ENCODE measurements at regions not wholly inside any gene's neighbourhood (a gene's known extent, or its start where the extent isn't known, plus 50 kb on each side); places are given as distances from the start of the nearest gene placed in this dataset.

GRCh38 chr9:81490605-81491331, 198.6 kb downstream of the TLE1 start:
- Histone ChIP-seq H3K4me3 (ENCODE audit: insufficient read depth, low read length, poor library complexity, severe bottlenecking) (no peak overlapping the region), H3K27me3 (ENCODE audit: low read length) (no peaks in the 10 kb centered on the region), H2AFZ (ENCODE audit: low read depth, low read length, severe bottlenecking) (no peak overlapping the region), H3K4me2 (ENCODE audit: low read depth, low read length, poor library complexity, severe bottlenecking) (no peak overlapping the region), H3K79me2 (ENCODE audit: insufficient read depth, low read length) (no peaks in the 10 kb centered on the region), H3K36me3 (ENCODE audit: low read length) (no peaks in the 10 kb centered on the region), H3K9ac (ENCODE audit: low read length) (no peak overlapping the region), H3K27ac (ENCODE audit: low read depth, low read length) (no peak overlapping the region), H3F3A (ENCODE audit: insufficient read depth) (no peaks in the 10 kb centered on the region), H3K9me3 (ENCODE audit: insufficient read depth, low read length) (no peaks in the 10 kb centered on the region), H4K20me1 (ENCODE audit: low read depth, low read length) (no peaks in the 10 kb centered on the region), H3K9me2 (replicated peaks; ENCODE audit: insufficient read depth, low read length) (no peaks in the 10 kb centered on the region)
- TF ChIP-seq CTCF (IDR thresholded peaks at IDR 0.05; ENCODE audit: insufficient read depth, low read length, poor library complexity, severe bottlenecking) (no peak), EZH2phosphoT487 (conservative IDR thresholded peaks at IDR 0.05; ENCODE audit: low read length) (no peak)

- H3K9ac ChIP-seq (ENCODE audit: low read length), result no peak overlapping the region
- H3K36me3 ChIP-seq (ENCODE audit: low read length), result no peaks in the 10 kb centered on the region
- no peaks in the 10 kb centered on the region for H3K9me2 ChIP-seq (replicated peaks; ENCODE audit: insufficient read depth, low read length)
- TF ChIP-seq EZH2phosphoT487 (conservative IDR thresholded peaks at IDR 0.05; ENCODE audit: low read length), result no peak
- no peak for TF ChIP-seq CTCF (IDR thresholded peaks at IDR 0.05; ENCODE audit: insufficient read depth, low read length, poor library complexity, severe bottlenecking)
- no peak overlapping the region for H3K4me3 ChIP-seq (ENCODE audit: insufficient read depth, low read length, poor library complexity, severe bottlenecking)
- no peak overlapping the region for H2AFZ ChIP-seq (ENCODE audit: low read depth, low read length, severe bottlenecking)
- H3K79me2 ChIP-seq (ENCODE audit: insufficient read depth, low read length), result no peaks in the 10 kb centered on the region
- no peak overlapping the region for H3K4me2 ChIP-seq (ENCODE audit: low read depth, low read length, poor library complexity, severe bottlenecking)
- no peaks in the 10 kb centered on the region for H3F3A ChIP-seq (ENCODE audit: insufficient read depth)
- no peak overlapping the region for H3K27ac ChIP-seq (ENCODE audit: low read depth, low read length)
- no peaks in the 10 kb centered on the region for H4K20me1 ChIP-seq (ENCODE audit: low read depth, low read length)
- no peaks in the 10 kb centered on the region for H3K27me3 ChIP-seq (ENCODE audit: low read length)
- H3K9me3 ChIP-seq (ENCODE audit: insufficient read depth, low read length), result no peaks in the 10 kb centered on the region
These were observed 200.3 kb downstream of the TLE1 start for GRCh38 chr9:81489046-81489445.

- Histone ChIP-seq H3K79me2 (ENCODE audit: insufficient read depth, low read length) (no peaks in the 10 kb centered on the region), H3K36me3 (ENCODE audit: low read length) (no peaks in the 10 kb centered on the region), H4K20me1 (ENCODE audit: low read depth, low read length) (no peaks in the 10 kb centered on the region), H3K27me3 (ENCODE audit: low read length) (no peaks in the 10 kb centered on the region), H3K27ac (ENCODE audit: low read depth, low read length) (no peak overlapping the region), H3K4me3 (ENCODE audit: insufficient read depth, low read length, poor library complexity, severe bottlenecking) (no peak overlapping the region), H3F3A (ENCODE audit: insufficient read depth) (no peaks in the 10 kb centered on the region), H3K9ac (ENCODE audit: low read length) (no peak overlapping the region), H3K9me2 (replicated peaks; ENCODE audit: insufficient read depth, low read length) (no peaks in the 10 kb centered on the region; the same call in 1 of the 2 replicates), H2AFZ (ENCODE audit: low read depth, low read length, severe bottlenecking) (no peak overlapping the region), H3K9me3 (ENCODE audit: insufficient read depth, low read length) (no peaks in the 10 kb centered on the region), H3K4me2 (ENCODE audit: low read depth, low read length, poor library complexity, severe bottlenecking) (no peak overlapping the region)
- TF ChIP-seq CTCF (IDR thresholded peaks at IDR 0.05; ENCODE audit: insufficient read depth, low read length, poor library complexity, severe bottlenecking), result no peak
- TF ChIP-seq EZH2phosphoT487 (conservative IDR thresholded peaks at IDR 0.05; ENCODE audit: low read length), result no peak
These were observed 208.3 kb downstream of the TLE1 start for GRCh38 chr9:81480828-81481604.
